GM23248 (cell line): ENCODE measurements at regions not wholly inside any gene's neighbourhood (a gene's known extent, or its start where the extent isn't known, plus 50 kb on each side); places are given as distances from the start of the nearest gene placed in this dataset.

Source experiments
- EZH2 ChIP-seq: fragments of 200-600 bp; sonication (generic); IDR thresholded peaks from 2 replicates; pipeline ENCODE4 v1.6.1; 2018; ENCODE audit warnings: antibody characterized with exemption, mild to moderate bottlenecking; ENCODE audit not compliant: insufficient read depth, poor library complexity, severe bottlenecking
- EZH2phosphoT487 ChIP-seq: fragments of 200-600 bp; sonication (generic); IDR thresholded peaks from 2 replicates; pipeline ENCODE4 v1.6.1; 2018; ENCODE audit warnings: antibody characterized with exemption, moderate library complexity, mild to moderate bottlenecking, low read depth; ENCODE audit not compliant: insufficient read depth

- no peak for TF ChIP-seq EZH2
- no peak for TF ChIP-seq EZH2phosphoT487
These were observed 100.0 kb upstream of the DBX1 start for GRCh38 chr11:20260307-20260706.
